SH-SY5Y (cell line): ENCODE measurements at regions not wholly inside any gene's neighbourhood (a gene's known extent, or its start where the extent isn't known, plus 50 kb on each side); places are given as distances from the start of the nearest gene placed in this dataset.

ENCODE experiments used
- GATA2 ChIP-seq: IDR thresholded peaks from 2 replicates; pipeline ENCODE4 v1.6.1; 2011; ENCODE audit warnings: mild to moderate bottlenecking, low read depth, low read length
- GATA3 ChIP-seq: IDR thresholded peaks from 2 replicates; pipeline ENCODE4 v1.6.1; 2011; ENCODE audit warnings: low read depth, mild to moderate bottlenecking, low read length, moderate library complexity

DNA sequence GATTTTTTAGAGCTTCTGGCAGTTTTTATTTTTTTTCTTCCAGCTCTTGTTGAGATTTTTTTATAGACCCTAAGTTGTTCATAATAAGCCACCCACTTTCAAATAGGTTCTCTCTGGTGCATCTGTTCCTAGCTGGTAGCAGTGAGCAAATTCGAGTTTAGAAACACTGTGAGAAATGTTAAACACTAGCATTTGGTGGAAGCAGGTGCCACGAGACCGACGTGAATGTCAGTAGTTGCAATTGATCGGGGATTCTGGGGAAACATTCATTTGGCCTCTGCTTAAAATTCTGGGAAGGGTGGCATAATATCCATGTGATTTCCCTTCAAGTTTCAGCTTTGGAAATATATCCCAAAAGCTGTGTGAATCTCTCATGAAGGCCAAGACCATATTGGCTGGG lies 435.0 kb downstream of the RNF144A start:
- TF ChIP-seq GATA3 (no peak), GATA2 (no peak)
